ENCODE measurements at regions not wholly inside any gene's neighbourhood (a gene's known extent, or its start where the extent isn't known, plus 50 kb on each side); places are given as distances from the start of the nearest gene placed in this dataset.

DNA sequence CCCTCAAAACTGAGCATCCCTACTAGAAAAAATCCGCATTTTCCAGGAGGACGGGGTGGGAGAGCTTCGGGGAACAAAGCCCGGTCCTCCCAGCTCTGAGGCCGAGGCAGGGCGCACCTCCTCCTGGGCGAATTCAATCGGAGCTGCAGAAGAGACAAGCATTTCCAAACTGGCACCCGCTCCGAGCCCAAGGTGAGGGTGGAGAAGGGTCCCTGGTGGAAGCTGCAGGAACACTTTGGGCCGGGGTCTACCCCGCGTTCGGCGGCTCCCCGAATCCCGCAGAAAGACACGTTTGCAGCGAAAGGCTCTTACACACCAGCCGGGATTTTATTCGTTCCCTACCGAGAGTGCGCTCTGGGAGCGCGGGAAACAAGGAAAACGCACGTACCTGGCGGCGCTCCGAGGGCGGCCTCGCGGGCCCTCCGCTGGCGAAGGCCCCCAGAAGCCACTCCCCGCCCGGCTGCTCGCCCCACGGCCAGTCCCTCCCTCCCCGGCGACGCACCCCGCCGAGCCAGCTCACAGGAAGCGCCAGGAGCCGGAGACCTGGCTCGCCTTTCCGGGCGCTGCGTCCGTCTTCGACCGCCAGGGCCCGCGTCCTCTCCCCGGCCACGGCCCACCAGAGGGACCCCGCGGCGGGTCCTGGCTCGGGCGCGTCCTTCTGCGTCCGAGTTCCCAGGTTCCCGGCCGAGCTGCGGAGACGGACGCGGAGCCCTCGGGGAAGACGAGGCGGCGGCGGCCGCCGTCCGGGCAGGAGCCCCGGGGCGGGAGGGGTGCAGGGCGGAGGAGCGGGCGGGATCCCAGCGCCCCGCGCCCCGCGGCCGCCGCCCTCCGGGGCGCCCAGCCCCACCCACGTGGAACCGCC lies 49.8 kb upstream of the BAHCC1 start:
- Histone ChIP-seq H3K4me3 (peak overlapping the region; percentile 90), H3K27me3 (replicated peaks; ENCODE audit: insufficient read depth) (no peaks in the 10 kb centered on the region), H3K4me1 (ENCODE audit: control insufficient read depth in 1 of 2, low read depth in 2 of 2) (peaks cover 27 to 29% of the 10 kb centered on the region in 2 donors), H3K36me3 (no peaks in the 10 kb centered on the region), H3K27ac (peak overlapping the region; percentile 94 to 96), H3K9me3 (no peaks in the 10 kb centered on the region)
- TF ChIP-seq, protein P1, sequence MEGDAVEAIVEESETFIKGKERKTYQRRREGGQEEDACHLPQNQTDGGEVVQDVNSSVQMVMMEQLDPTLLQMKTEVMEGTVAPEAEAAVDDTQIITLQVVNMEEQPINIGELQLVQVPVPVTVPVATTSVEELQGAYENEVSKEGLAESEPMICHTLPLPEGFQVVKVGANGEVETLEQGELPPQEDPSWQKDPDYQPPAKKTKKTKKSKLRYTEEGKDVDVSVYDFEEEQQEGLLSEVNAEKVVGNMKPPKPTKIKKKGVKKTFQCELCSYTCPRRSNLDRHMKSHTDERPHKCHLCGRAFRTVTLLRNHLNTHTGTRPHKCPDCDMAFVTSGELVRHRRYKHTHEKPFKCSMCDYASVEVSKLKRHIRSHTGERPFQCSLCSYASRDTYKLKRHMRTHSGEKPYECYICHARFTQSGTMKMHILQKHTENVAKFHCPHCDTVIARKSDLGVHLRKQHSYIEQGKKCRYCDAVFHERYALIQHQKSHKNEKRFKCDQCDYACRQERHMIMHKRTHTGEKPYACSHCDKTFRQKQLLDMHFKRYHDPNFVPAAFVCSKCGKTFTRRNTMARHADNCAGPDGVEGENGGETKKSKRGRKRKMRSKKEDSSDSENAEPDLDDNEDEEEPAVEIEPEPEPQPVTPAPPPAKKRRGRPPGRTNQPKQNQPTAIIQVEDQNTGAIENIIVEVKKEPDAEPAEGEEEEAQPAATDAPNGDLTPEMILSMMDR (IDR thresholded peaks at IDR 0.05): peak; percentile 50
- peak; percentile 53 for DNase-seq (ENCODE audit: low spot score)
- ATAC-seq (ENCODE audit: insufficient number of reproducible peaks, low FRiP score, low read depth): peak; percentile 62
